Neutrophil (primary cell): ENCODE measurements at regions not wholly inside any gene's neighbourhood (a gene's known extent, or its start where the extent isn't known, plus 50 kb on each side); places are given as distances from the start of the nearest gene placed in this dataset.

Experiments used
- H3K27ac ChIP-seq: fragments of 200-600 bp; sonication (generic); 2 replicates; pipeline ENCODE4 v1.5.1; 2016; ENCODE audit warnings: mild to moderate bottlenecking, moderate library complexity
- H3K27me3 ChIP-seq: fragments of 200-600 bp; sonication (generic); 2 replicates; pipeline ENCODE4 v1.6.0; 2016; ENCODE audit warnings: mild to moderate bottlenecking
- H3K36me3 ChIP-seq: fragments of 200-600 bp; sonication (generic); 2 replicates; pipeline ENCODE4 v1.5.1; 2017
- H3K4me1 ChIP-seq, 2 experiments: fragments of 200-600 bp in 1 of 2; sonication (generic) in 1 of 2; 1 replicate in 1 of 2; 2 replicates in 1 of 2; pipeline versions ENCODE4 v1.5.1 to v1.6.1; 2013 to 2016; ENCODE audit warnings: low read depth in 1 of 2, low read length in 1 of 2, mild to moderate bottlenecking in 1 of 2, moderate library complexity in 1 of 2; ENCODE audit not compliant: control insufficient read depth in 1 of 2, insufficient read depth in 1 of 2
- H3K4me3 ChIP-seq, 2 experiments: fragments of 200-600 bp in 1 of 2; sonication (generic) in 1 of 2; 1 replicate in 1 of 2; 2 replicates in 1 of 2; pipeline ENCODE4 v1.5.1; 2013 to 2016; ENCODE audit warnings: low read depth in 1 of 2, low read length in 1 of 2, mild to moderate bottlenecking in 1 of 2, moderate library complexity in 1 of 2
- H3K9me3 ChIP-seq: fragments of 200-600 bp; sonication (generic); 2 replicates; pipeline ENCODE4 v1.5.1; 2016
- CTCF ChIP-seq: fragments of 200-600 bp; sonication (generic); IDR thresholded peaks from 2 replicates; pipeline ENCODE4 v1.5.1; 2016; ENCODE audit warnings: antibody characterized with exemption

DNA sequence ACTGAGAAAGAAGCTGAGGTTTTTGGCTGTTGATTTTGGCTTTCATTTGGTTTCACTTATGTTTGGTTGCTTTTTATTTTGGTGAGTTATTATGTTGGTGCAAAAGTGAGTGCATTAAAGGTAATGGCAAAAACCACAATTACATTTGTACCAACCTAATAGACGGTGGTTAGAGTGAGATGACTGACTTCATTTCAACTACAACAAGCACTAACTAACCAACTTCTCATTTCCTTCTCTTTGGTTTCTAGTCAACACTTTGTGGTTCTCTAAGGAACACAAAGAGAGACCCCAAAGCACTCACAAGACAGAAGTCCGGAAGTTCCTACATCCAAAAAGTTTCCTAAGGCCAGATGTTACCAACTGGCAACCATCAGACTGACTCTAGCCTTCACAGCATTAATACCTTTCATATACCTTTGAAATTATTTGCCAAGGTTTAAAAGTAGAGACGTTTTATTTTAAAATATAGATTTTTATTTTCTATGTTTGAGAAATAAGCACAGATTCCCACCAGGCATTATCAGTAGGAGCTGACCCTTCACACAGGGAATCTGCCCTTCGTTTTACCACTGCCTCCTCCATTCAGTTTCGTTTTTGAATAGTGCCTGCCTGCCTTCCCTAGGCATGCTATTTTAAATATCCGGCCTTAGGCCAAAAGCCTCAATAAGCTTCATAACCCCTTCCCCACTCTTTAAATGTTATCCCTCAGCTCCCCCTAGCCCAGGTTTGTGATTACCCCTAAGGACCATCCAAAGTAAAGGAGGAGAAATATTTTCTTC, 301.1 kb upstream of the PTGER4 start:
- H3K9me3 ChIP-seq = no peaks in the 10 kb centered on the region
- no peaks in the 10 kb centered on the region for H3K27me3 ChIP-seq
- no peak overlapping the region for H3K4me3 ChIP-seq
- no peak for TF ChIP-seq CTCF
- no peaks in the 10 kb centered on the region for H3K36me3 ChIP-seq
- peak overlapping the region; percentile 60 for H3K27ac ChIP-seq
- peaks cover 13 to 32% of the 10 kb centered on the region in 2 experiments for H3K4me1 ChIP-seq

- no peak for TF ChIP-seq CTCF
- H3K27ac ChIP-seq = peak overlapping the region; percentile 16
- H3K27me3 ChIP-seq = no peaks in the 10 kb centered on the region
Measured at GRCh38 chr5:40376566-40376965, 303.1 kb upstream of the PTGER4 start.

DNA sequence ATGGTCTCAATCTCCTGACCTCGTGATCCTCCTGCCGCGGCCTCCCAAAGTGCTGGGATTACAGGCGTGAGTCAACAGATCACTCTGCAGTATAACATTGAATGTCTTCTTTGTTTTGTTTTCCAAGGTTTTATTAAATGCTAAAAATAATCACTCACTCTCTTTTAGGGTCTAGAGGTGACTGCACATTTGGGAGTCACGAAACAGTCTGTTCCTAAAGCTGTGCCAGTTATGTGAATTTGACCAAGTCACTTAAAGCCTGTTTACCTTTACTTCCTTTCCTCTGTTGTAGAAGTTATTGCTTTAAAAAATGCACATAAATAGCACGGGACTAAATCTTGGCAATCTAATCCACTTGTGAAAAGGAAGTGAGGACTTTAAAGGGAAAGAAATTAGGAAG, 304.9 kb upstream of the PTGER4 start:
- H3K9me3 ChIP-seq = no peaks in the 10 kb centered on the region
- peaks cover 8 to 25% of the 10 kb centered on the region in 2 experiments for H3K4me1 ChIP-seq
- no peaks in the 10 kb centered on the region for H3K27me3 ChIP-seq
- no peak overlapping the region for H3K4me3 ChIP-seq
- no peaks in the 10 kb centered on the region for H3K36me3 ChIP-seq
- H3K27ac ChIP-seq = no peak overlapping the region
- no peak for TF ChIP-seq CTCF

More at GRCh38 chr5:40376566-40376965, 303.1 kb upstream of the PTGER4 start:
- Histone ChIP-seq H3K9me3 (no peaks in the 10 kb centered on the region), H3K4me1 (peaks cover 8 to 25% of the 10 kb centered on the region in 2 experiments), H3K36me3 (no peaks in the 10 kb centered on the region), H3K4me3 (no peak overlapping the region)

GRCh38 chr5:40368200-40368599, 311.5 kb upstream of the PTGER4 start:
- Histone ChIP-seq H3K36me3 (no peaks in the 10 kb centered on the region), H3K9me3 (no peaks in the 10 kb centered on the region), H3K27me3 (no peaks in the 10 kb centered on the region), H3K27ac (no peak overlapping the region), H3K4me1 (peaks cover 14 to 21% of the 10 kb centered on the region in 2 experiments), H3K4me3 (no peak overlapping the region)
- TF ChIP-seq CTCF = no peak

DNA sequence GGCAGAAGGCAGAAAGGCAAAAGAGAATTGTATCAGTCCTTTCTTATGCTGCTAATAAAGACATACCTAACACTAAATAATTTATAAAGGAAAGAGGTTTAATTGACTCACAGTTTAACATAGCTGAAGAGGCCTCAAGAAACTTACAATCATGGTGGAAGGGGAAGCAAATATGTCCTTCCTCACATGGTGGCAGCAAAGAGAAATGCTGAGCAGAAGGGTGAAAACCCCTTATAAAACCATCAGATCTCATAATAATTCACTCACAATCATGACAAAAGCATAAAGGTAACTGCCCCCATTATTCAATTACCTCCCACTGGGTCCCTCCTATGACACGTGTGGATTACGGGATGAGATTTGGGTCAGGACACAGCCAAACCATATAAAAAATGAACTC, 312.5 kb upstream of the PTGER4 start:
- no peaks in the 10 kb centered on the region for H3K9me3 ChIP-seq
- TF ChIP-seq CTCF = no peak
- no peaks in the 10 kb centered on the region for H3K36me3 ChIP-seq
- H3K4me3 ChIP-seq = no peak overlapping the region
- no peak overlapping the region for H3K27ac ChIP-seq
- peaks cover 14 to 21% of the 10 kb centered on the region in 2 experiments for H3K4me1 ChIP-seq
- H3K27me3 ChIP-seq = no peaks in the 10 kb centered on the region
